Smooth muscle cell (in vitro differentiated cells): ENCODE measurements at regions not wholly inside any gene's neighbourhood (a gene's known extent, or its start where the extent isn't known, plus 50 kb on each side); places are given as distances from the start of the nearest gene placed in this dataset.

Experiments
- DNase-seq: peaks from one replicate; lab custom pipeline; 2025; ENCODE audit not compliant: unreplicated experiment; lab: John Stamatoyannopoulos, UW
- H2AFZ ChIP-seq: fragments of 200-600 bp; sonication (generic); 2 replicates; pipeline ENCODE4 v1.6.0; 2016; ENCODE audit warnings: antibody characterized with exemption, low read depth, mild to moderate bottlenecking
- H3F3A ChIP-seq: fragments of 200-600 bp; sonication (generic); 2 replicates; pipeline ENCODE4 v1.6.0; 2017; ENCODE audit warnings: antibody characterized with exemption, low read depth
- H3K27ac ChIP-seq: fragments of 200-600 bp; sonication (generic); 2 replicates; pipeline ENCODE4 v1.5.1; 2016; ENCODE audit warnings: low read depth, mild to moderate bottlenecking
- H3K27me3 ChIP-seq: fragments of 200-600 bp; sonication (generic); 2 replicates; pipeline ENCODE4 v1.6.1; 2016; ENCODE audit warnings: low read depth, mild to moderate bottlenecking
- H3K36me3 ChIP-seq: fragments of 200-600 bp; sonication (generic); 2 replicates; pipeline ENCODE4 v1.5.1; 2016; ENCODE audit warnings: low read depth
- H3K4me1 ChIP-seq: fragments of 200-600 bp; sonication (generic); 2 replicates; pipeline ENCODE4 v1.5.1; 2016; ENCODE audit warnings: low read depth
- H3K4me2 ChIP-seq: fragments of 200-600 bp; sonication (generic); 2 replicates; pipeline ENCODE4 v1.6.0; 2016; ENCODE audit warnings: mild to moderate bottlenecking
- H3K4me3 ChIP-seq: fragments of 200-600 bp; sonication (generic); 2 replicates; pipeline ENCODE4 v1.5.1; 2016; ENCODE audit warnings: mild to moderate bottlenecking
- H3K79me2 ChIP-seq: fragments of 200-600 bp; sonication (generic); 2 replicates; pipeline ENCODE4 v1.6.0; 2016; ENCODE audit warnings: low read depth, mild to moderate bottlenecking
- H3K9ac ChIP-seq: fragments of 200-600 bp; sonication (generic); 2 replicates; pipeline ENCODE4 v1.6.0; 2016; ENCODE audit warnings: low read depth
- H3K9me3 ChIP-seq: fragments of 200-600 bp; sonication (generic); replicated peaks from 2 replicates; pipeline ENCODE4 v1.5.1; 2016; ENCODE audit warnings: low read depth
- H4K20me1 ChIP-seq: fragments of 200-600 bp; sonication (generic); 2 replicates; pipeline ENCODE4 v1.6.0; 2016; ENCODE audit warnings: low read depth
- WGBS: methylation state at CpG from one replicate; pipeline ENCODE4 v1.1.7; 2016; ENCODE audit warnings: low lambda C conversion rate; 5-methylcytosine and 5-hydroxymethylcytosine counted together
- TF ChIP-seq, protein P1 (sequence below): fragments of 200-600 bp; sonication (generic); IDR thresholded peaks from 2 replicates; pipeline ENCODE4 v1.5.1; 2017; ENCODE audit warnings: borderline replicate concordance, mild to moderate bottlenecking, antibody characterized with exemption; ENCODE audit not compliant: insufficient read depth, poor library complexity, severe bottlenecking

DNA sequence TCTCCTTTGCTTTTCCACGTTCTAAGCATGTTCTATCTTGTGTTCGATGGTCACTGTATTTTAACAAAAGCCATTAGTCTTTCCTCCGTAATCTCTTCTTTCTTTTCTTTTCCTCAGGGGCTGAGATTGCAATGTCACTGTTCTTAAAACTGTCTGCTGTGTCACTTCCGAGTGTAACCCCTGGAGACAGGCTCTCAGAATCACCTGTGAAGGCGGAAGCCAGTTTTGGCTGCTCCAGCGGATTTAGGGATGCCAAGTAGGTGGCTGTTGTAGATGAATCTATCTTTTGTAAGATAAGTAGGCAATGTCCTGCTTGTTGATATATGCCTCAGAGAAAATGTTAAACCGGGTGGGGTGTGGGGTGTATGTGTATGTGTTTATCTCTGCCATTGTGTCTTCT, 94.7 kb upstream of the L3MBTL4 start:
- peak overlapping the region; percentile 3 for H3K4me3 ChIP-seq
- H4K20me1 ChIP-seq, result no peaks in the 10 kb centered on the region
- H3K4me1 ChIP-seq, result peaks cover 7% of the 10 kb centered on the region
- no peaks in the 10 kb centered on the region for H3K79me2 ChIP-seq
- DNase-seq, result no peak
- peak overlapping the region; percentile 74 for H3K4me2 ChIP-seq
- peaks cover 14% of the 10 kb centered on the region for H3F3A ChIP-seq
- peak overlapping the region; percentile 54 for H3K9ac ChIP-seq
- 26% methylated on average over 7 of the region's 7 CpGs for WGBS
- peak overlapping the region; percentile 81 for H3K27ac ChIP-seq
- no peaks in the 10 kb centered on the region for H3K9me3 ChIP-seq
- no peaks in the 10 kb centered on the region for H3K27me3 ChIP-seq
- H2AFZ ChIP-seq, result peak overlapping the region; percentile 21
- TF ChIP-seq, protein P1, sequence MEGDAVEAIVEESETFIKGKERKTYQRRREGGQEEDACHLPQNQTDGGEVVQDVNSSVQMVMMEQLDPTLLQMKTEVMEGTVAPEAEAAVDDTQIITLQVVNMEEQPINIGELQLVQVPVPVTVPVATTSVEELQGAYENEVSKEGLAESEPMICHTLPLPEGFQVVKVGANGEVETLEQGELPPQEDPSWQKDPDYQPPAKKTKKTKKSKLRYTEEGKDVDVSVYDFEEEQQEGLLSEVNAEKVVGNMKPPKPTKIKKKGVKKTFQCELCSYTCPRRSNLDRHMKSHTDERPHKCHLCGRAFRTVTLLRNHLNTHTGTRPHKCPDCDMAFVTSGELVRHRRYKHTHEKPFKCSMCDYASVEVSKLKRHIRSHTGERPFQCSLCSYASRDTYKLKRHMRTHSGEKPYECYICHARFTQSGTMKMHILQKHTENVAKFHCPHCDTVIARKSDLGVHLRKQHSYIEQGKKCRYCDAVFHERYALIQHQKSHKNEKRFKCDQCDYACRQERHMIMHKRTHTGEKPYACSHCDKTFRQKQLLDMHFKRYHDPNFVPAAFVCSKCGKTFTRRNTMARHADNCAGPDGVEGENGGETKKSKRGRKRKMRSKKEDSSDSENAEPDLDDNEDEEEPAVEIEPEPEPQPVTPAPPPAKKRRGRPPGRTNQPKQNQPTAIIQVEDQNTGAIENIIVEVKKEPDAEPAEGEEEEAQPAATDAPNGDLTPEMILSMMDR, result no peak
- H3K36me3 ChIP-seq, result no peaks in the 10 kb centered on the region

DNA sequence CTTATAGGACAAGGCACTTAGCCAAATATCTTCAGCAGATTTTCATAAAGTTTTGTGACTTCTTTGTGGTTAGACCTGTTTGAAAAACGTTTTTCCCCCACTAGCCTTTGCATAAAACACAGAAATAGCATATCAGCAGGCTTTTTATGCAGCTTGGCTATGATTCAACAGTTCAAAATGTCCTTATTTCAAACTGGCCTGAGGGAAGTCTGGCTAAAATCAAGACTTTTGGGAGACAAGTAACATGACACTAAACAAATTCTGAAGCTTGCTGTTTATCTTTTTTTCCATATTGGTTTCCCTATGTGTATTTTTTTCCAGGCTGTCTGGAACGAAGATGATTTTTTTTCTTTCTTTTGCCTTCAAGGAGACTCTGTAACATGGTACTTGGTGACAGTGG, 95.1 kb upstream of the L3MBTL4 start:
- Histone ChIP-seq H3K9ac (no peak overlapping the region), H3K79me2 (no peaks in the 10 kb centered on the region), H3F3A (peaks cover 14% of the 10 kb centered on the region), H2AFZ (no peak overlapping the region), H3K4me1 (peaks cover 7% of the 10 kb centered on the region), H3K4me3 (peak overlapping the region; percentile 3), H3K36me3 (no peaks in the 10 kb centered on the region), H3K9me3 (no peaks in the 10 kb centered on the region), H4K20me1 (no peaks in the 10 kb centered on the region), H3K27me3 (no peaks in the 10 kb centered on the region), H3K4me2 (peak overlapping the region; percentile 74), H3K27ac (peak overlapping the region; percentile 81)
- TF ChIP-seq, protein P1, result no peak
- DNase-seq, result no peak
- WGBS, result 3% methylated on average over 2 of the region's 2 CpGs

GRCh38 chr18:6520901-6521300, 106.2 kb upstream of the L3MBTL4 start:
- no peak for DNase-seq
- H3K79me2 ChIP-seq, result no peaks in the 10 kb centered on the region
- no peak overlapping the region for H3K9ac ChIP-seq
- no peaks in the 10 kb centered on the region for H4K20me1 ChIP-seq
- no peaks in the 10 kb centered on the region for H3K4me1 ChIP-seq
- no peak overlapping the region for H2AFZ ChIP-seq
- no peak overlapping the region for H3K4me2 ChIP-seq
- peaks cover 4% of the 10 kb centered on the region for H3K9me3 ChIP-seq
- H3F3A ChIP-seq, result no peaks in the 10 kb centered on the region
- TF ChIP-seq, protein P1, result no peak
- no peaks in the 10 kb centered on the region for H3K36me3 ChIP-seq
- H3K27ac ChIP-seq, result no peak overlapping the region
- H3K4me3 ChIP-seq, result no peak overlapping the region
- H3K27me3 ChIP-seq, result no peaks in the 10 kb centered on the region

DNA sequence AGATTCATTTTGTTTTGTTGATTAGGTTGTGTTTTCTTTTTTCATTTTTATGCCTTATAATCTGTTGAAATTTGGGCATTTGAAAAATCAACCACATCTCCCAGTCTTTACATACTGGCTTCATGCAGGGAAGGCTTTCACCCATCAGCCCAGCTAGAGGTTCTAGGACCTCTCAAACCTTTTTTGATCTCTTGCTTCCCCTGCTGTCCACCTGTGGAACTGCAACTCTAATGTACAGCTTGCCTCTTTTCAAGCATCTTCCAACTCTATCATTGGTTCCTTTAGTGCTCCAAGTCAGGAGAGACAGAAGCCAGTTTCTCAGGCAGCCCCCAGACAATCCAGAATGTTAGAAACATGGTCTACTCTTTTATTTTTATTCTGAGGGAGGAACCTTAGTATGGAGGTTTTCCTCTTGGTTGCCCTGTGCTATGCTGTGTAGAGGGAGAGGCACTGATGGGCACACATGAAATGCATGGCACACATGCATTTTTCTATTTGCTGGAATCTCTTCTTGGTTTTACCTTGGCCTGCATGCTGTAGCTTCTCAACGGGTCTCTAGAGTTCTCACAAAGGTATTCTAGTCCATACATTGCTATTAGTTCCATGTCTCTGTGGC, 107.2 kb upstream of the L3MBTL4 start:
- 59% methylated on average over 1 of the region's 1 CpG for WGBS

More for the DNA sequence above, 107.2 kb upstream of the L3MBTL4 start:
- no peak overlapping the region for H3K4me3 ChIP-seq
- DNase-seq, result no peak
- H3K27me3 ChIP-seq, result no peaks in the 10 kb centered on the region
- no peaks in the 10 kb centered on the region for H3K36me3 ChIP-seq
- peaks cover 4% of the 10 kb centered on the region for H3K9me3 ChIP-seq
- no peak overlapping the region for H3K9ac ChIP-seq
- no peak overlapping the region for H3K4me2 ChIP-seq
- H4K20me1 ChIP-seq, result no peaks in the 10 kb centered on the region
- no peak overlapping the region for H2AFZ ChIP-seq
- H3K4me1 ChIP-seq, result no peaks in the 10 kb centered on the region
- H3F3A ChIP-seq, result no peaks in the 10 kb centered on the region
- H3K27ac ChIP-seq, result no peak overlapping the region
- TF ChIP-seq, protein P1, result peak; percentile 66
- H3K79me2 ChIP-seq, result no peaks in the 10 kb centered on the region
